GM12865 (cell line): ENCODE measurements at regions not wholly inside any gene's neighbourhood (a gene's known extent, or its start where the extent isn't known, plus 50 kb on each side); places are given as distances from the start of the nearest gene placed in this dataset.
A peak's percentile ranks its signal among the peaks of the same experiment; 100 is the strongest.

Source experiments
- DNase-seq: peaks from one replicate; pipeline ENCODE4 v3.0.0; 2010; ENCODE audit warnings: low read depth
- H3K4me3 ChIP-seq: 2 replicates; pipeline ENCODE4 v1.5.1; 2011; ENCODE audit warnings: mild to moderate bottlenecking, low read depth, low read length, control low read depth
- CTCF ChIP-seq: IDR thresholded peaks from 2 replicates; pipeline ENCODE4 v1.5.1; 2011; ENCODE audit warnings: low read length, control low read depth, low read depth, inconsistent platforms; ENCODE audit not compliant: insufficient read depth; ENCODE audit errors: missing control alignments

GRCh38 chr14:98695809-98696208 is 576.2 kb downstream of the BCL11B start:
- H3K4me3 ChIP-seq, result no peak overlapping the region
- no peak for DNase-seq
- TF ChIP-seq CTCF, result no peak

- H3K4me3 ChIP-seq, result no peak overlapping the region
- TF ChIP-seq CTCF, result no peak
- DNase-seq, result no peak
These were observed 573.7 kb downstream of the BCL11B start for GRCh38 chr14:98698341-98698740.

- no peak for DNase-seq
These were observed 571.2 kb downstream of the BCL11B start for GRCh38 chr14:98700748-98701147.

GRCh38 chr14:98701377-98701776 is 570.6 kb downstream of the BCL11B start:
- no peak overlapping the region for H3K4me3 ChIP-seq
- DNase-seq, result no peak
- TF ChIP-seq CTCF, result no peak

More at GRCh38 chr14:98700748-98701147, 571.2 kb downstream of the BCL11B start:
- no peak overlapping the region for H3K4me3 ChIP-seq
- no peak for TF ChIP-seq CTCF

GRCh38 chr14:98704441-98704840 is 567.6 kb downstream of the BCL11B start:
- no peak overlapping the region for H3K4me3 ChIP-seq
- DNase-seq, result peak; percentile 21
- TF ChIP-seq CTCF, result no peak

GRCh38 chr14:98705871-98706300 is 566.1 kb downstream of the BCL11B start:
- TF ChIP-seq CTCF, result no peak
- H3K4me3 ChIP-seq, result no peak overlapping the region
- no peak for DNase-seq

GRCh38 chr14:98707522-98707921 is 564.5 kb downstream of the BCL11B start:
- no peak for DNase-seq
- H3K4me3 ChIP-seq, result no peak overlapping the region
- no peak for TF ChIP-seq CTCF
